Mucosa of descending colon (tissue), 3 donors: ENCODE measurements at regions not wholly inside any gene's neighbourhood (a gene's known extent, or its start where the extent isn't known, plus 50 kb on each side); places are given as distances from the start of the nearest gene placed in this dataset.

Experiments
- ATAC-seq: fragments of 200-7000 bp; cut with Tn5 transposase; one replicate; pipeline ENCODE4 v1.9.1; 2020; ENCODE audit warnings: mild to moderate bottlenecking, moderate library complexity
- DNase-seq, 3 donors: peaks; one replicate each; pipeline ENCODE4 v3.0.0-alpha.2; 2020
- H3K36me3 ChIP-seq: fragments of 200-600 bp; one replicate; pipeline ENCODE4 v1.8.0; 2021; ENCODE audit warnings: low read depth, mild to moderate bottlenecking
- H3K4me1 ChIP-seq: fragments of 200-600 bp; one replicate; pipeline ENCODE4 v1.8.0; 2021; ENCODE audit warnings: low read depth, mild to moderate bottlenecking
- H3K4me3 ChIP-seq: fragments of 200-600 bp; one replicate; pipeline ENCODE4 v1.8.0; 2021; ENCODE audit warnings: mild to moderate bottlenecking
- H3K9me3 ChIP-seq: fragments of 200-600 bp; one replicate; pipeline ENCODE4 v1.8.0; 2021; ENCODE audit warnings: mild to moderate bottlenecking
- CTCF ChIP-seq: fragments of 200-600 bp; IDR thresholded peaks from one replicate; pipeline ENCODE4 v1.8.0; 2022; ENCODE audit warnings: antibody characterized with exemption, mild to moderate bottlenecking
- intact Hi-C, 2 donors: fragments of 100-400 bp; cut with DNase I in 1 of 2; cut with micrococcal nuclease in 1 of 2; formaldehyde crosslinking; loops; one replicate each; pipeline versions ENCODE4 v1.11.0 to v1.11.1; 2022; cut with DNase I, micrococcal nuclease
- donor health status: DM: no; HTN: no; CAD: no; lungs with moderate emphysema.
- donor health status: DM: no; HTN: no; CAD: no.
- donor health status: DM: no; HTN: yes; CAD: no.

- intact Hi-C loops = no loop called here
- DNase-seq (no peak), ATAC-seq (no peak)
- no peak for TF ChIP-seq CTCF
- no peaks in the 10 kb centered on the region for H3K36me3 ChIP-seq
- no peaks in the 10 kb centered on the region for H3K9me3 ChIP-seq
- H3K4me1 ChIP-seq = peaks cover 4% of the 10 kb centered on the region
- H3K4me3 ChIP-seq = no peak overlapping the region
Observed at GRCh38 chr6:148037496-148037895, 305.1 kb upstream of the SASH1 start.

GRCh38 chr6:148041546-148041945, 301.1 kb upstream of the SASH1 start:
- Histone ChIP-seq H3K36me3 (no peaks in the 10 kb centered on the region), H3K9me3 (no peaks in the 10 kb centered on the region), H3K4me1 (no peaks in the 10 kb centered on the region), H3K4me3 (no peak overlapping the region)
- no peak for TF ChIP-seq CTCF
- ATAC-seq (no peak), DNase-seq (no peak)
- intact Hi-C loops = no loop called here

GRCh38 chr6:148042536-148042935, 300.1 kb upstream of the SASH1 start:
- H3K4me1 ChIP-seq = no peaks in the 10 kb centered on the region
- intact Hi-C loops = no loop called here

GRCh38 chr6:148044261-148044751, 298.3 kb upstream of the SASH1 start:
- DNase-seq (no peak), ATAC-seq (no peak)
- Histone ChIP-seq H3K4me1 (no peaks in the 10 kb centered on the region), H3K4me3 (no peak overlapping the region), H3K9me3 (no peaks in the 10 kb centered on the region), H3K36me3 (no peaks in the 10 kb centered on the region)
- intact Hi-C loops = no loop called here
- TF ChIP-seq CTCF = no peak

More at GRCh38 chr6:148042536-148042935, 300.1 kb upstream of the SASH1 start:
- ATAC-seq = no peak
- Histone ChIP-seq H3K36me3 (no peaks in the 10 kb centered on the region), H3K9me3 (no peaks in the 10 kb centered on the region), H3K4me3 (no peak overlapping the region)
- no peak for TF ChIP-seq CTCF
- no peak for DNase-seq

- intact Hi-C loops = no loop called here
- no peaks in the 10 kb centered on the region for H3K9me3 ChIP-seq
- no peaks in the 10 kb centered on the region for H3K36me3 ChIP-seq
- no peaks in the 10 kb centered on the region for H3K4me1 ChIP-seq
- TF ChIP-seq CTCF = no peak
- DNase-seq (no peak), ATAC-seq (no peak)
- no peak overlapping the region for H3K4me3 ChIP-seq
Observed at GRCh38 chr6:148044921-148045320, 297.7 kb upstream of the SASH1 start.

- Histone ChIP-seq H3K4me1 (no peaks in the 10 kb centered on the region), H3K36me3 (no peaks in the 10 kb centered on the region), H3K9me3 (no peaks in the 10 kb centered on the region), H3K4me3 (no peak overlapping the region)
- intact Hi-C loops = no loop called here
- peak; percentile 52 for ATAC-seq
- peak in 1 of 3 donors; percentile 9 for DNase-seq
- no peak for TF ChIP-seq CTCF
Observed at GRCh38 chr6:148053209-148053608, 289.4 kb upstream of the SASH1 start.
